ENCODE measurements at regions not wholly inside any gene's neighbourhood (a gene's known extent, or its start where the extent isn't known, plus 50 kb on each side); places are given as distances from the start of the nearest gene placed in this dataset.
"Not testable (repeated sequence)": the region's sequence is repeated elsewhere in the genome, so short reads cannot be mapped to it uniquely, and the experiment has no call there.

DNA sequence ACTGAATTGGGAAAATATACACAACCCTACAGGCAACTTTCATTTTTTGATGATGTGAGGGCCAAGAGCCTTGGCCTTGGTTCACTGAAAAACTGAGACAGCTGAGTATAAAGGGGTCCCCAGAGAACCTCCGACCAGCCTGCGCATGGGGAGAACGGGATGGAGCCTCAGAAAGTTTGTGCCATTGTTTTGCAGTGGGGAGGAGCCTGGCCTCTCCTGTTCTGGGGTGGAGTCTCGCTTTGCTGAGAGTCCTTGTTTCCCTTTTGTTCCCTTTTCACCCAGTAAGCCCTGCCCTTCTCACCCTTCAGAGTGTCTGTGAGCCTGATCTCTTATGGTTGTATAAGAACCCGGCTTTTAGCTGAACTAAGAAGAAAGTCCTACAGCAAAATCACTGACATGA lies 193.2 kb upstream of the AKR1E2 start:
- no peak for DNase-seq

DNA sequence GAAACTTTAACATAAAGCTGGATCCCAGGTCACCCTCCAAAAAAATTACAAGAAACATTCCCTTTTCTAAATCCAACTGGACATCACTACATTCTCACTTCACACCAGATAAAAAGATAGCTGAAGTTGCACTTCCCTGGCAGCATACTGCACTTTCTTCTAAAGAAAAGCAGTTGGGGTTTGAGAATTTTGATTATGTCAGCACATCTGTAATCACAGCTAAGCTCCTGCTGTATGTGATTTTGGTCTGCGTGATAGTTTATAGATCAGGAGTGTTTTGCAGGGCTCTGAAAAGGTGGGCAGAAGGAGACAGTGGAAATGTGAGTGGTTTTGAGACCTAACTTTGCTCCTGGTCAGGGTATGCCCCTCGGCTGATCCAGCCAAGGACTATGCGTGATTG lies 199.1 kb upstream of the AKR1E2 start:
- DNase-seq, result no peak

- DNase-seq, result no peak
Measured at GRCh38 chr10:4623757-4624420, 202.1 kb upstream of the AKR1E2 start.

- DNase-seq, result no peak
Measured at GRCh38 chr10:4623200-4623599, 202.8 kb upstream of the AKR1E2 start.

- DNase-seq, result no peak
Measured at GRCh38 chr10:4622384-4622783, 203.6 kb upstream of the AKR1E2 start.

- no peak for DNase-seq
Measured at GRCh38 chr10:4617589-4617988, 208.4 kb upstream of the AKR1E2 start.

GRCh38 chr10:4615042-4615441 lies 211.0 kb upstream of the AKR1E2 start:
- no peak for DNase-seq

- DNase-seq, result no peak
Measured at GRCh38 chr10:4609251-4609650, 216.8 kb upstream of the AKR1E2 start.

DNA sequence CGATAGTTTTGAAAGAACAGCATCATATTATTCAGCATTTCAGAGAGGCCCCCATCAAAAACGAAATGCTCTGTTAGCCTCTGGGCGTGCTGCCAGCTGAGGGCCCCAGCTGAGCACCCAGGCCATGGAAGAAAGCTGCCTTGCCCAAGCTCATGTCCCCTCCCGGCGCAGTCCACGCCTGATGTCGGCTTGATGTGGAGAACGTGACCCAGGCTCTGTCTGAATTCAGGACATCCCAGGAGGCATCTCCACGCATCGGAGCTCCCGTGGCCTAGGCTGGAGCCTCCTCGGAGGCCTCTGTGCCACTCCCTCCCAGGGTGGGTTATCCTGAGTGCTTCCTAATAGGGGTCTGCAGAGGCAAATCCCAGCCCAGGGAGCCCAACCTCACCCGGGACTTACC lies 218.3 kb upstream of the AKR1E2 start:
- no peak for DNase-seq

- no peak for DNase-seq
Measured at GRCh38 chr10:4606856-4607636, 219.0 kb upstream of the AKR1E2 start.

DNA sequence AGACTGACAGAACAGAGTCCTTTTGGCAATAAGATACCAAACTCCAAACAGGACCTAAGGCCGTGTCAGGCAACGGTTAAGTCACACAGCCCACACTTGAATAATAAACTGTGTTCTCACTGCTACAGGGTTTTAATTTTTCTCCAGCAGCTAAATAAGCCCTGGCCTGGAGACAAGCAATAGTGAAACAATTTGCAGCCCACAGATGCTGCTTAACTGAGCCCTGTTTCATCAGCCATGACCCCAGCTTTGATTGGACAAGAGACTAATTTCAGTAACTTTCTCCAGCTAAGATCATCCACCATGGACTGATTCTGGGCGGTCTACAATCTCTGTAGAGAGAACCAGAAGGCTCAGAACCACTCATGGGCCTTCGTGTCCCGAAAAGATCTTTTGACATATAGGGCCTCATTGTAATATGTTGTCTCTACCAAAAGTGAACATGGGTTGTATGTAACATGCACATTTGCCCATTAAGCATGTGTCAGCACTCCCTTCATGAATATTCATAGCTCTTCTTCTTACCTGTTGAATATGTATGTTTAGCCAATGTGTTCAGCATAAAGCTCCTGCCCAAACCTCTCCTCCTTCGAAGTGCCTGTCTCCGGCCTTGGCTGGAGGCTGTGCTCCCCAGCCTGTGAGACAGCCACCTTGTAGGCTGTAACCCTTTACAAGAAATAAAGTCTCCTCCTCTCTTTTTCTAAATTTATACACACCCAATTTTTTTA lies 223.1 kb upstream of the AKR1E2 start:
- no peak for DNase-seq

GRCh38 chr10:4599471-4599870 lies 226.5 kb upstream of the AKR1E2 start:
- no peak for DNase-seq

DNA sequence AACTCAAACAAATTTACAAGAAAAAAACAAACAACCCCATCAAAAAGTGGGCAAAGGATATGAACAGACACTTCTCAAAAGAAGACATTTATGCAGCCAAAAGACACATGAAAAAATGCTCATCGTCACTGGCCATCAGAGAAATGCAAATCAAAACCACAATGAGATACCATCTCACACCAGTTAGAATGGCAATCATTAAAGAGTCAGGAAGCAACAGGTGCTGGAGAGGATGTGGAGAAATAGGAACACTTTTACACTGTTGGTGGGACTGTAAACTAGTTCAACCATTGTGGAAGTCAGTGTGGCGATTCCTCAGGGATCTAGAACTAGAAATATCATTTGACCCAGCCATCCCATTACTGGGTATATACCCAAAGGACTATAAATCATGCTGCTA lies 228.1 kb upstream of the AKR1E2 start:
- DNase-seq, result not testable (repeated sequence)

GRCh38 chr10:4596951-4597350 lies 229.1 kb upstream of the AKR1E2 start:
- no peak for DNase-seq

GRCh38 chr10:4595719-4596319 lies 230.2 kb upstream of the AKR1E2 start:
- DNase-seq, result no peak

DNA sequence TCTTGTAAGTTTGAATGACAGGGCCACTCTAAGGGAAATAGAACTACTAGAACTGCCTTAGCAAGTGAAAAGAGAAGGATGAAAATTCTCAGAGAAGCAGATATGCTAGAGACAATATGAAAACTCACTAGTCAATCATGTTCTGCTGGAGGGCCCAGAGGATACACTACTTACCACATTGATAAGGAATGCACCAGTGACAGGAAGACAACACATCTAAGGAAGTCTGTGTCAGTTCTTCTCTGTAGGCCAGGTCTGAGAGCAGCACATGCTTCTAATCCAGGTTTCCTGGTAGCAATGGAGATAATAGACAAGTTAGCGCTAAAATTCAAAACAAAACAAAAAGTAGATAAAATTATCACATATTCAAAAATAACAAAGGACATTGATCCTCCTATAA lies 235.2 kb upstream of the AKR1E2 start:
- no peak for DNase-seq

- DNase-seq, result no peak
Measured at GRCh38 chr10:4588824-4589223, 237.2 kb upstream of the AKR1E2 start.

DNA sequence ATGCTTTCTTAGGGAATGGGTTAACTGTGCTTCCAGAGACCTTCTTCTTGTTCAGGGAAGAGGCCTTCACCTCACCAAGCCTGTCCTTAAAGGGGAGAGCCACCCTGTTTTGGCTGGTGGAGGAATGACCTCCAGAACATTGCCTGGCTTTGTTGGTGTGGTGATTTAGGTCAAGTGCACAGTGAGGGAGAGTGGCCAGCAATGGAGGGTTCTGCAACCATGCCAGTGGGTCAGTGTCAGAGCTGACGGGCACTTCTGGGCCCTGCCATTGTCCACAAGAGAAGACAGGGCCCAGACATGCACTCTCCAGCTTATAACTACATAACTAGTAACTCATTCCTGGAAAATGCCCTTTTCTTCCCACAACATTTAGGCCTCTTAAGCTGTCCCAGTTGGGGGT lies 238.5 kb upstream of the AKR1E2 start:
- no peak for DNase-seq

- no peak for DNase-seq
Measured at GRCh38 chr10:4586776-4587175, 239.2 kb upstream of the AKR1E2 start.

- no peak for DNase-seq
Measured at GRCh38 chr10:4581929-4582328, 244.1 kb upstream of the AKR1E2 start.

GRCh38 chr10:4579844-4580243 lies 246.2 kb upstream of the AKR1E2 start:
- DNase-seq, result no peak

GRCh38 chr10:4576206-4576605 lies 249.8 kb upstream of the AKR1E2 start:
- no peak for DNase-seq

- no peak for DNase-seq
Measured at GRCh38 chr10:4569151-4569550, 256.9 kb upstream of the AKR1E2 start.

DNA sequence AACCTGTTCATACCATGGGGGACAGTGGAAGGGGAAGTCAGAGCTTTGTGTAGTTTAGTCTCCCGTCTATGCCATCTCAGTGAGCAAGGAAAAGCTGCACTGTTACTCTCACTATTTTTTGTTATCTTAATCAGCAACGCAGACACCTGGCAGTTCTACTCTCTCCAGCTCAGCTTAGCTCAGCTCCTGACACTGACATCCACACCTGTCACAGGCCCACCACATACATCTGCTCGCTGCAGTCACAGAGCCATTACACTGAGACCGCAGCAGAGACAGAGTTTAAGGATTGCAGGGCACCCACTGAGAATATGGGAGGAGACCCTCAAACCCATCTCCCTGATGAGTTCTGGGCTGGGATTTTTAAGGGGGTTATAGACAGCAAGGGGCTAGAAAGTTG lies 257.3 kb upstream of the AKR1E2 start:
- no peak for DNase-seq
